Stimulated activated CD8-positive, alpha-beta memory T cell treated with anti-CD3 and anti-CD28 coated beads, Interleukin-15, amount 100 ng/mL, for 48 hours (primary cell): ENCODE measurements at regions not wholly inside any gene's neighbourhood (a gene's known extent, or its start where the extent isn't known, plus 50 kb on each side); places are given as distances from the start of the nearest gene placed in this dataset.

Experiments used
- DNase-seq, 2 donors: peaks; one replicate each; pipeline ENCODE4 v3.0.0-alpha.2; 2020; ENCODE audit warnings: low read depth in 2 of 2

DNA sequence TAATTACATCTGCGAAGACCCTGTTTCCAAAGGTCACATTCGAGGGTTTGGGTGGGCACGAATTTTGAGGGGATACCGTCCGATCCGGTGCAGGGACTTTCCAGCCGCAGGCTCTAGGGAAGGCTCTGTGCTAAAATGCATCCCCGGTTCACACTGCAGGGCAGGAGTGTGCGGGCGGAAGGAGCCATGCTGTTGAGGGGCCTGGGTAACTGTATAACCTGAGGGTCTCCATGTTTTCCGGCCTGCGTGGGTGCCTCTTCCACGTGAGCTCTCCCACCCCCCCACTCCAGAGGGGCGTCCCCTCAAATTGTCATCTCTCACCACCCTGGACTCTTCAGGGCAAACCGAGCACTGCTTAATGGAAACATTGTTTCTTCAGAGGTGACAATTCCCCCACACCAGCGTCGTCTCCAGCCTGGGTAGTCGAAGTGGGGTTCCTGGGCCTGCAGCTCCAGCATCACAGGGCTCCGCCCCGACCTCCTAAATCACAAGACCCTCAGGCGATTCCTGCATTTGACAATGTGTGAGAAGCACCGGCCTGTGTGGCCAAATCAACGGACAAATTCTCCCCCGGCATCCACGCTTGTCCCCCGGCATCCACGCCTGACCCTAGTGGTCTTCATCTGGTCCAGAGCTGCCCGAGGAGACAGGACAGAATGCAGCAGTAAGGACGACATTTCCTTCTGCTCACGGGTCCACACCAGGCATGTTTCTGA is 51.2 kb downstream of the FOXL3 start:
- DNase-seq: no peak

DNA sequence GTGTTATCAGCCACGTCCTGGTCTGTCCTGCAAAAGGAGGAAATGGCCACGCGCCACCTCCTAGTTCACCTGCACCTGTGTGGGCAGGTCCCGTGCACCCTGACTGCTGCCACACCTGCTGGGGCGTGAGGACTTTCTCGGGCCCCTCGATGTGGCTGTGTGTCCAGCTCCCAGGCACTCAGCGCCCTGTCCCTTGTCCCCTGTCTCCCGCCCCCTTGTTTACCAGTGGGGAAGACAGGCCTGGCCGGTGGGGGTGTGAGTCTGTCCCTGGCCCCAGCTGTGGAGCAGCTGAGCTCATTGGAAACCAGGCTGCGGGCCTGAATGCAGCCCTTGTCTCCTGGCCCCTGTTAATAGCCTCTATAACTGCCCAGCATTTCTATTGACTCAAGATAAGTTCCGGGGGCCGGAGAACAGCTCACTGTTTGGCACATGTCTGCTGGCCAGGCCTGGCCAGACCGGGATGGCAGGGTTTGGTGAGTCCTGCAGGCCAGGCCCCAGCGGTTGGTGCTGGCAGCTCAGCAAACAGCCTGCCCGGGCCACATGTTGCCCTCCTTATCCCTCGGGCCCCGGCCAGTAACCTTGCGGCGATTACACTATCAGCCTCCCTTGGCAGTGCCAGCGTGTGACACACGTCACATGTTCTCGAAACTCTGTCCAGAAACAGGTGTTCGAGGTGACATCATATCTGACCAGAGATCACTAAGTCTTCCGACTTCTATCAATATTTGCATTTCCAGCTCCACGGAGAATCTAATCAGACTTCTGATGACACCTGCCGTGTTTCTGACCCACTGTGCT is 52.1 kb downstream of the FOXL3 start:
- DNase-seq: no peak

DNA sequence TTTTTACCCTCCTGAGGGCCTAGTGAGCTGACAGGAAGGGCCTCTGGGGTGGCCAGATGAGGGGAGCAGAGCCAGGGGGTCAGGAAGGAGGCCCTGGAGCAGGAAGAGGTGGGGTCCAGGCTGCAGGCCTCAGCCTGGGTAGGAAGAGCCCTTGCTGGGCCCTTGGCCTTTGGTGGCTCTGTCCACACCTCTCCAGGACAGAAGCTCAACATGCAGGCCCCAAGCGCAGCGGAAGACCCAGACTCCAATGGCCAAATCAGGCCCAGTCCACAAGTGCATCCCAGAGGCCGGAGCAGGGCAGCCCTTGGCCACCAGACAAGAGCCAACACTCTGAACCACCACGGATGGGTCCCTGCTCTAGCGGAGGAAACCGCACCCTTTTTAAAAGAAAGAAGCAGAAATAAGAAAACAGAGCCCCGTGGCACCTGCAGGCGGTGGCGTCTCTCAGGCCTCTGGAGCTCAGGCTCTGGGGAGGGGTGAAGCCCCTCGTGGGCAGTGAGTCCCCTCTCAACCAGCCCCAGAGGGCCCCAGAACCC is 52.8 kb downstream of the FOXL3 start:
- no peak for DNase-seq

DNA sequence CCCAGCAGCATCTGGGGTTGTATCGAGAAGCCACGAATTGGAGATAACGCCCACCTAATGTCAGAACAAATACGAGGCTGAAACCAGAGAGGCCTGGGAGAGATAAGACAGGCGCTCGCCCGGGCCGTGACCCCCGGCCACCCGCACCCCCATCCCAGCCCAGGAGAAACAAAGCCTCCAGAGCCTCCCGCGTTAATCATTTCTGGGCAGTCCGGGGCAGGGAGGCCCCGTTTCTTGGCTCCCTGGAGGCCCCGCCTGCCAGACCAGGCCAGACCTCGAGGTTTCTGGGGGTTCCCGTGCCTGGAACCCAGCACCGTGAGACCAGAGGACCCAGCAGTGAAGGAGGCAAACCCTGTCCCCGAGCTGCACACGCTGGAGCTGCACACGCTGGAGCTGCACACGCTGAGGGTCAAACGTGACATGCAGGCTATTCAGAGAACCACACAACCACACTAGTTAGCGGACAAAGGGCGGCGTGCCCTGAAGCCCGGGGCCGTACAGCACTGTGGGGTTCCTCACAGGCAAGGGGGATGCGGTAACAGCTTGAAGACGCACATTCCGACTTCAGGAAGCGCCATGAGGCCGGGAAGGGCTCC is 53.4 kb downstream of the FOXL3 start:
- no peak for DNase-seq

DNA sequence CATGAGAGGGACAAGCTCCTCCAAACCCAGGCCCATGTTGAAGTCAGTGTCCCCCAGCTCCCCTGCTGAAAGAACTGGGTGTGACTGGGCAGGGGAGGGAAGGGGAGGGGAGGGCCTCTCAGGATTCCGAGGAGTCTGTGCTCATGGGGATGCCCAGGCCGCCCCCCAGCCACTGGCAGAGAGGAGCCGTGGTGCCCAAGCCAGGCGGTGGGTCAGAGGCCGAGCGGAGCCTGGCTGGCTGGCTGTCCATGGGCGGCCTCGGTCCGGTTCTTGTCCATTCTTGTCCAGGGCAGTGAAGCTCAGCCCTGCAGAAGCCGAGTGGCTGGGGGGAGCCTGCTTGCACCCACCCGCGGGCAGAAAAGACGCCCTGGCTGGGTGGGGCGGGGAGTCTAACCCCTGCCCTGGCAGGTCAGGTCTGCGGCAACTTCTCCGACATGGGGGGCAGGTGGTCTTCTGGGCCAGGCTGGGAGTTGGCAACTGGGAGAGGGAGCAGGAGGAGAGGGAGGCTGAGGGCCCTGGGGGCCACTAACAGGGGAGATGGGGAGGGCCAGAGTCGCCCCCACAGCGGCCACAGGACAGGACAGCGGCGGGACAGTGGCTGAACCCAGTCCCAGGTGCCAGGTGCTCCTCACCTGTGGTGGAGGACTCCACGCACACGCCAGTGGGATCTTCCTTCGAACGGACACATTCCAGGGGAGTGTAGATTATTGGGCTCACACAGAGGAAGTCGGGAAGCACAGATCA is 54.1 kb downstream of the FOXL3 start:
- DNase-seq: no peak

DNA sequence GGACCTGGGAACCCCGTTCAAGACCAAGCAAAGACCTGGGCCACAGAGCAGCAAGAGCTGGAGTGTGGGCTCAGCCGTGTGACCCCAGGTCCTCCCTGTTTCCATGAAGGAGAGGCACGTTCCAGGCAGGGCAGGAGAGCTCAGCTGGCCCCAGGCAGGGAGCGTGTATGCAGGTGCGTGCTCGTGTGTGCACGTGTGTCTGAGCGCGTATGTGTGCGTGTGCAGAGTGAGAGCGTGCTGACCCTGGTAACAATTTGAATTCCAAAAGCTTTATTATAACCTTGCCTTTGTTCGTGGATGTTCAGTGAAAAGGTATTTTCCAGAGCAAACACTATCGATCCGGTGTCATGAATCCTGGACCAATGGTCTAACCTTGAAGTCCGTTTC is 54.6 kb downstream of the FOXL3 start:
- DNase-seq: no peak

DNA sequence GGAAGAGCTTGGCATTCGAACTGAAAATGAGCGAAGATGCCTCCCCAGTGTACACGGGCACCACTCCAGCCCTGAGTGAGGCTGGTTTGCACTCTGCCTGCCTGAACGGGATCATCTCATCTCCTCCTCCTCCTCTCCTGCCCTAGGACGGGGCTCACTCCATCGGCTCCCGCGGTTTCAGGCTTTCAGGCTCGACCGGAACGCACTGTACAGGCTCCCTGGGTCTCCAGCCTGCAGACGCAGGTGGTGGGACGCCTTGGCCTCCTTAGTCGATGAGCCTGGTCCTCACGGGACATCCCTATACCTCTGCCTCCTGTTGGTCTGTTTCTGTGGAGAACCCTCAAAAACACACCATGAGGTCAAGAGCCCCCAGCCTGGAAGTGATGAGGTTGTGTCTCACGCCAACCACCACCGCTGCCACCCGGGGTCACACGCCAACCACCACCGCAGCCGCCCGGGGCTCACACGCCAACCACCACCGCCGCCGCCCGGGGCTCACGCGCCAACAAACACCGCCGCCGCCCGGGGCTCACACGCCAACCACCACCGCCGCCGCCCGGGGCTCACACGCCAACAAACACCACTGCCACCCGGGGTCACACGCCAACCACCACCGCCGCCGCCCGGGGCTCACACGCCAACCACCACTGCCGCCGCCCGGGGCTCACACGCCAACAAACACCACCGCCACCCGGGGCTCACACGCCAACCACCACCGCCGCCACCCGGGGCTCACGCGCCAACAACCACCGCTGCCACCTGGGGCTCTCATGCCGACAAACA is 56.3 kb downstream of the FOXL3 start:
- DNase-seq: no peak

DNA sequence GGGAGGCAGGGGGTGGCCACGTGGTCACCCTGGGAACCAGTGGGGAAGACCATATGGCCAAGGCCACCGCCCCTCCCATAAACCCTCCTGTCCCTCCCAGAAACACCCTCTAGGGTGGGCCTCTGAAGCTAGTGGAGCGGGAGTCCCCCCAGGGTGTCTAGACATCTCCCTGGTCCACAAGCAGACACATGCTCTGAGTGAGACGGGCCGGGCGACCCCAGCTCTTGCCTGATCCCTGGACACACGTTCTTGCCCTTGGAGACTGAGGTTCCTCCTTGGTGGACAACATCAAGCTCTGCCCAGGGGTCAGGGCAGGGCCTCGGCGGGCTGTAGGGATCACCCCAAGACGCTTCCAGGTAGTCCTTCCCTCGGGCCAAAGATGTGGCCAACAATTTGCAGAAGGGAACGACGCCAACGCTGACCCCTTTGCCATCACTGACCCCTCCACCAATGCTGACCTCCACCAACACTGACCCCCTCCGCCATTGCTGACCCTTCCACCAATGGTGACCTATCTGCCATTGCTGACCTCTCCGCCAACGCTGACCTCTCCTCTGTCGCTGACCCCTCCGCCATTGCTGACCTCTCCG is 57.1 kb downstream of the FOXL3 start:
- DNase-seq: no peak

DNA sequence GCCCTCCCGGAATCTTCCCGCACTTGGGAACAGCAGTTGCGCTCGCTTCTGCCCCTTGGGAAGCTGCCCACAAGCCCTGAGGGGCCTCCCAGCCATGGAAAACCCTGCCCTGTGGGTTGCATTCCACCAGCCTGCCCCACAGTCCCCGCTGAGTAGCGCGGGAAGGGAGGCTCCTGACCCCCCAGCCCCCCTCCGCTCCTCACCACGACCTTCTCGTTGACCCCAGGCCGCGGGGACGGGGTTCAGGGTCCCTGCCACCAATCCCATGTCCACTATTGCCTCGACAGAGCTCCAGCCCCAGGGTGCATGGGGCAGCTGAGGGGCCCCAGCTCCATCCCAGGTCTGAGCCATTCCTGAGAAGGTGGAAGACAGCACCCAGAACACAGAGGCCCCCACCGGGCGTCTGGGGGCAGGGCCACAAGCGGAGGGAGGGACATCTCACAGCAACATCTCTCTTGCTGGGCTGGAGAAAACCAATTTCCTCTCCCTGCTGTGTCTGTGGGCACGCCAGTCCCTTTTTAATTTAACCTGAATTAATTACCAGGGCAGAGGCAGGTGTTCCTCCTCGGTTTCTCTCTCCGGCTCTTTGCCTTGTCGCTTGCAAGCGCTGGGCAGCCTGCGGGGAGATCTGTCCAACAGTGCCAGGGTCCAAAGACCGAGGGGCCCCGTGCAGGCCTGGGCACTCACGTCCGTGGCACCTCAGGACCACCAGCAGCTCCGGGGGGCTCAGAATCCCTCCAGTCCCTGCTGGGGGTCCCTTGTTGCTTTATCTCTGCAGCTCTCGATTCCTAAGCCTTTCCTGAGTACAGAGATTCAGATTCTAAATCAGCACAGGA is 57.9 kb downstream of the FOXL3 start:
- DNase-seq: no peak

DNA sequence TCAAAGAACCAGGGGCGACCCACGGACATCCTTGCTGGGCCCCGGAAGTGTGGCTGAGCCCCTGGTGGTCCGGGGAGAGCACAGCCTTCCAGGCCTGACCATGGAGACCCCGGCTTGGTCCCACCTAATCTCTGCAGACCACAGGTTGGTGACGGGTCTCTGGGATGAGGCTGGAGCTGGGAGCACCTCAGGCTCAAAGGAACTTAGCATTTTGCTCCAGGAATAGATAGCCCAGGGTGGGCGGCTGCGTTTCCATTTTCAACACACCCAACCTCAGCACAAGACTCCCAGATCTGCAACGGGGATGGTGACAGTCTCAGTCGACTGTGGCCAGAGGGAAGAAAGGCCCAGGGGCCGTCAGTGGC is 58.5 kb downstream of the FOXL3 start:
- DNase-seq: no peak

DNA sequence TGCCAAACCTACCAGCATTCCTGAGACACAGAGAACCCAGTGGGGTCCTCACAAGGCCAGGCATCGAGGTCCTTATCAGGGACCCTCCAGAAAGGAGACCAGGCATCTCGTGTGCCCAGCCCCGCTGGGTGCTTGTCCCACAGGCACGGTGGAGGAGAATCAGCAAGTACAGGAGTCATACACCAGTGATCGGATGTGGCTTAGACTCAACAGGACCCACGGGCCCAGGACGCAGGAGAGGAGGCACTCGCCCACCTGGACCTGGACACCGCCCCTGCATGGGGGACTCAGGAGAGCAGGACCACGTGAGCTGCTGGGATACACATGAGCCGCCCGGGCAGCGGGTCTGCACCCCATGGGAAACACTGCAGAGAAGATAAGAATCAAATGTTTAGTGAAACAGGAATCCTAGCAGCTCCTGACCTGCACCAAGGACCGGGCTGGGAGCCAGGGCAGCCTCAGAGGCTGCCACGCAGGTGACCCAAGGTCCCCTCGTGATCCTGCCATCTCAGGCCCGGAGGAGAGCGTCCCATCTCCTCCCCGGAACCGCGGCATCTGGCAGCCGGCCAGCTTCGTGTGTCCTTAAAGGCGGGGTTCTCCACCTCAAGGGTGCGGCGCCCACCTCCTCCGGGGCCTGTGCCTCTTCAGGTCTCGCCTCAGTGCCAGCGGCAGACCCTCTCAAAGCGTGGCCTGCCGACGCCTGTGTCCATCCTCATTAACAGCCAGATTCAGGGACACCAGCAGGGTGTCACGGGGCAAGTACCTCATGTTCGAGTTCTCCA is 59.2 kb downstream of the FOXL3 start:
- no peak for DNase-seq

DNA sequence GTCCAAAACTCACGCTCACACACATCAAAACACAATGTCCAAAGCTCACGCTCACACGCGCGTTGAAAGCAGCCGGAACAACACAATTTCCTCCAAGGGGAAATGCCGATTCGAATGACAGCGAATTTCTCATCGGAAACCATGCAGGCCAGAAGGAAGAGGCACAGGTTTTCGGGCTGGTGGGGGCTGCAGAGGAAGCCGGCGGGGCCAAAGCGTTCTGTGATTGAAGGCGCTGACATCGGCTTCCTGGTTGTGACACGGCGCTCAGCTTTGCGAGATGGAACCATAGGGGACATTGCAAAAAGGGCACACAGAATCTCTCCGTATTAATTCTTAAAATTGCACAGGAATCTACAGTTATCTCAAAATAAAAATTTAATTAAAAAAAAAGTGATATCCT is 61.3 kb downstream of the FOXL3 start:
- DNase-seq: peak in 1 of 2 donors; percentile 48

DNA sequence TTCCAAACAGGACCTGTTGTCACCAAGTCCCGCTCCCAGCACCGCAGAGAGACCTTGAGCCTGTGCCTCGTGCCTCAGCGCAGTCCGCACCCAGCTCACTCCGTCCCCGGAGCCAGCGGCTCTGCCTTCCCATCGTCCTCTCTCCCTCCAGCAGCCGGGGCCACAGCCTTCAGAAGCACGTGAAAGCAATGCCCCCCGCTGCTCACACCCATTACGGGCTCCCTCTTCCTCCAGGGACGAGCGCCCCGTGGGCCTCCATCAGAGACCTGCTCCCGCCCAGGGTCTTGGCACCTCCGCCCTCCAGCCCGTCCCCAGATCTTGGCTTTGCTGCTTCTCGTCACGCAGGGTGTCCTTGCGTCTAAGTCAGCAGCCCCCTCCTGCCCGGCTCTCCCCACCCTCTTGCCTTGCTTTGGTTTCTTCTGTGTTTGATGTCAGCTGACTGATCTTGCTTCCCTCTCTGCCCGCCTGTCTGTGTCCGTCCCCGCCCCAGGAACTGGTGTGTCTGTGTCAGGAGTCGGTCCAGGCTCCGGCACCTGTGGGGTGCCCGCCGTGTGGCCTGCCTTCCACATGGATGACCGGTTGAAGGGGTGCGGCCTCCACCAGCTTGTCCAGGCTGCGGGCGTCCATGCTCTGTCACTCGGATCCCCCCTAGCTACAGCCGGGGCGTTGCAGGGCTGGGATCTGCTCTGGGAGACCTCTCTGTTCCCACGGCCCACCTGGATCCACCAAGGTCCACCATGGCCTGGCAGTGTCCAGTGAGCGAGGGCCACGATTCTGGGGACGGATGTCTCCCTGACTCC is 61.9 kb downstream of the FOXL3 start:
- peak in 1 of 2 donors; percentile 17 for DNase-seq

DNA sequence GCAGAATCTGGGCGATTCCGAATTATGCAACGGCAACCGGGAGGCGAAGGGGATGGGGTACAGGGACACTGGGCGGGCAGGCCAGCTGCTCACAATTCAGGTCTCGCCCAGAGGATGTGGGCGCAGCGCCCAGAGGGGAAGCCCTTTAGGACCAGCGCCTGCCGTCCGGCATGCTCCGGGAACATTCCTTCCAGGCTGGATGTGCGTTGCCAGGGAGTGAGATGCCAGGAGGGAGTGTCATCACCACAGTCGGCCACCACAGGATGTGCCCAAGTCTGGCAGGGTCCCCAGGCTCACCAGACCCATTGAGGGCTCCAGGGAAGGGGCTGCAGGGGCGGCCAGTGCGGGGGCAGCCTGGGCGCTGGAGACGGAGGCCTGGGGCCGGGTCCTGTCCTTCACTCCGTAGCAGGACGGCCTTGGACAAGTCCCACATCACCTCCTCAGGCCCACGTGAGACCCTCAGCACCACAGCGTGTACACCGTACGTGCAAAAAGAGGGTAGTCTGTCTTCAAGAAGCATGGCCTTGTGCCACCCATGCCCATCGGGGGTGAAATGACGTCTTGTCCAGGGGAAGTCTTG is 63.9 kb downstream of the FOXL3 start:
- no peak for DNase-seq

DNA sequence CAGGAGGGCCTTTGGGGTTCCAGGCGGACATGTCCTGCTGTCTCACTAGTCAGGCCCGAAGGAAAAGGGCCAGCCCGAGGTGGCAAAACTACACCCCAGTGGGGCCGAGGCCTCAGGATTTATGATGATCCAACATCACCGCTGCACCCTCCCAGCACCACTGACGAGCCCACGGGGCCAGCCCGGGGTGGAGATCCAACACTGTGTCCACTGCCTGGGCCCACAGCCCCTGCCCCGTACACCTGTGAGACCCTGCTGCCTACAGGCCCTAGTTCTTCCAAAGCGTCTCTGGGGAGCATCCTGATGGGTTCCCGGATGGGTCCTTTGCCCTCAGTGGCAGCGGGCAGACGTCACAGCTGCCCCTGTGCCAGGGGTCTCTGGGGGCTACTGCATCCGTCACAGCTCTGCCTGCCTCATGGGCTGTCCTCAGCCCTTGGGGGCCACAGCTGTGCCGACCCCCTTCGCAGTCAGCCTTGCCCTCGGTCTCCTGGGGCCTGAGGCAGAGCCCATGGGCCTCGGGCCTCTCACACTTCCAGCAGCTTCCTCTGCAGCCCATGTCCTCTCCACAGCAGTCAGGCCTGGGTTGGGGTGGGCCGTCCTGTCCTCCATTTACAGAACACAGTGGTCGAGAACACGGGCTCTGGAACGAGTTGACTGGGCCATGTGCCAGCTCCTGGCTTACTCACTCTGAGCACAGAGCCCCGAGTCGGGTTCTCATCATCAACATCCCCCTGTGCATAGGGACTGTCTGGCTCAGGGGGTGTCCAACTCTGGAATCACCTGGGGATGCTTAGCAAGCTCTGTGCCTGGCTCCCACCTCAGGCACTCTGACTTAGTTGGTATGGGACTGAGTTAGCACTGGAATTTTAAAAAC is 64.9 kb downstream of the FOXL3 start:
- no peak for DNase-seq

DNA sequence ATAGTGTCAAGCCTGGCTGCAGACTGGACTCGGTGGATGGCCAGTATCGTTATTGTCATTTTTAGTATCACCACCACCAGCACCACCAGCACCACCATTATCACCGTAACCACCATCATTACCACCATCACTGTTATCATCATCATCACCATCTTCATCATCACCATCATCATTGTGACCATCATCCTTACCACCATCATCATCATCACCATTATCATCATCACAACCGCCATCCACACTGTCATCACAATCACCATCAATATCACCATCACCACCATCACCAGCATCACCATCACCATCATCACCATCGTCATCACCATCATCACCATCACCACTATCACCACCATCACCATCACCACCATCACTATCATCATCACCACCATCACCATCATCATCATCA is 65.6 kb downstream of the FOXL3 start:
- no peak for DNase-seq

DNA sequence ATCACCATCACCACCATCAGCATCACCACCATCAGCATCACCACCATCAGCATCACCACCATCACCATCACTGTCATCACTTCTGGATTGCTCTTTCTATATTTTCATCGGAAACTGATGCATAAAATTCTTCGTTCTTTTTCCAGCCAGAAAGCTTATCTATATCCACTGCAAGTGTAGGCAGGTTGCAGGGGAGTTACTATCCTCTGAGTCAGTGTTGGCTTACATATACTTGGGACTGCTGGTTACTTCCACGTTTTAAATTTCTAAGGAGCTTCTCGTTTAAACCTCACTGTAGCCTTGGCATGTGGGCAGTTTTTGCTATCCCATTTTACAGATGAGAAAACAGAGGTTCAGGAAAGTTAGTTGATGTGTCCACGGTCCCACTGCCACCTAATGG is 66.1 kb downstream of the FOXL3 start:
- no peak for DNase-seq
